Naive thymus-derived CD8-positive, alpha-beta T cell (primary cell): ENCODE measurements at regions not wholly inside any gene's neighbourhood (a gene's known extent, or its start where the extent isn't known, plus 50 kb on each side); places are given as distances from the start of the nearest gene placed in this dataset.

Experiments used
- ATAC-seq, 2 donors: fragments of 150-1000 bp; cut with Tn5 transposase in 1 of 2; sonication (Bioruptor Pico), chemical (Tn5 transposase) in 1 of 2; 1 replicate in 1 of 2; 2 replicates in 1 of 2; pipeline ENCODE4 v1.10.0; 2021; ENCODE audit warnings: mild to moderate bottlenecking in 2 of 2, moderate library complexity in 2 of 2
- POLR2A ChIA-PET: fragments of 350-600 bp; sonication (Branson Sonifier 250); formaldehyde crosslinking; loops from one replicate; lab custom pipeline; 2021; ENCODE audit warnings: antibody characterized with exemption; lab: Charles Lee
- DNase-seq, 10 donors: peaks; one replicate each; pipeline versions ENCODE4 v3.0.0 to v3.0.0-alpha.2; 2020 to 2022
- H3K27ac Mint-ChIP-seq, 10 donors: one replicate each; pipeline ENCODE4 v1.8.0; 2020 to 2022; ENCODE audit warnings: mild to moderate bottlenecking in 10 of 10, mixed read lengths in 10 of 10, moderate library complexity in 4 of 10, inconsistent platforms in 1 of 10
- H3K27me3 Mint-ChIP-seq, 5 donors: one replicate each; pipeline ENCODE4 v1.8.0; 2021 to 2022; ENCODE audit warnings: mixed read lengths in 5 of 5
- H3K36me3 Mint-ChIP-seq, 3 donors: one replicate each; pipeline ENCODE4 v1.8.0; 2020 to 2022; ENCODE audit warnings: mixed read lengths in 3 of 3, mild to moderate bottlenecking in 2 of 3, inconsistent platforms in 1 of 3
- H3K4me1 Mint-ChIP-seq, 4 donors: one replicate each; pipeline ENCODE4 v1.8.0; 2021 to 2022; ENCODE audit warnings: mixed read lengths in 4 of 4
- H3K4me3 Mint-ChIP-seq, 10 donors: one replicate each; pipeline ENCODE4 v1.8.0; 2020 to 2022; ENCODE audit warnings: mild to moderate bottlenecking in 10 of 10, mixed read lengths in 10 of 10, moderate library complexity in 6 of 10, inconsistent platforms in 1 of 10
- H3K9me3 Mint-ChIP-seq, 9 donors: one replicate each; pipeline ENCODE4 v1.8.0; 2020 to 2022; ENCODE audit warnings: mixed read lengths in 9 of 9, mild to moderate bottlenecking in 3 of 9, inconsistent platforms in 1 of 9, moderate library complexity in 1 of 9

GRCh38 chr14:83534995-83535394 is 1994.9 kb upstream of the FLRT2 start:
- no peak overlapping the region for H3K27ac Mint-ChIP-seq
- no peaks in the 10 kb centered on the region for H3K4me1 Mint-ChIP-seq
- no peak overlapping the region for H3K4me3 Mint-ChIP-seq
- H3K9me3 Mint-ChIP-seq: peaks cover 0 to 29% (median 12%) of the 10 kb centered on the region in 9 donors
- POLR2A ChIA-PET: no interaction called here
- peaks cover 0 to 7% (median 0%) of the 10 kb centered on the region in 3 donors for H3K36me3 Mint-ChIP-seq
- ATAC-seq (no peak), DNase-seq (no peak)
- no peaks in the 10 kb centered on the region for H3K27me3 Mint-ChIP-seq

DNA sequence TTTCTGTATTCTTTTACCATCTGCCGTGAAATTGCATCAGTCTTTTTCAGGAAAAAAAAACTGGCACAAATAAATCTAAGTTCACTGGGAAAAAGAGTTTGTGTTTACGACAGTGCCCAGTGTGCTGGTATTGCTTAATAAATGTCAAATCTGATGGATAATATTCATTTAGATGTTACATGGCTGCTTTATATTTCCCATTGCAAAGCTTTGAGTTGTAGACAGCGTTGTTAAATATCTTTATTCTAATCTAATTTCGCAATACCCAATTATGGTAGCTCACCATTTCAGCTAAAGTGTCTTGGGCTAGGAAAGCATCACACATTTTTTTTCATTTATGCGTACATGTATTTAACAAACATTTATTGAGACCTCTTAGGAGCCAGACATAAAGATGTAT is 1994.5 kb upstream of the FLRT2 start:
- POLR2A ChIA-PET: no interaction called here
- no peaks in the 10 kb centered on the region for H3K4me1 Mint-ChIP-seq
- H3K27ac Mint-ChIP-seq: no peak overlapping the region
- H3K27me3 Mint-ChIP-seq: no peaks in the 10 kb centered on the region
- peaks cover 0 to 33% (median 12%) of the 10 kb centered on the region in 9 donors for H3K9me3 Mint-ChIP-seq
- ATAC-seq (no peak), DNase-seq (no peak)
- H3K36me3 Mint-ChIP-seq: peaks cover 0 to 7% (median 0%) of the 10 kb centered on the region in 3 donors
- no peak overlapping the region for H3K4me3 Mint-ChIP-seq

DNA sequence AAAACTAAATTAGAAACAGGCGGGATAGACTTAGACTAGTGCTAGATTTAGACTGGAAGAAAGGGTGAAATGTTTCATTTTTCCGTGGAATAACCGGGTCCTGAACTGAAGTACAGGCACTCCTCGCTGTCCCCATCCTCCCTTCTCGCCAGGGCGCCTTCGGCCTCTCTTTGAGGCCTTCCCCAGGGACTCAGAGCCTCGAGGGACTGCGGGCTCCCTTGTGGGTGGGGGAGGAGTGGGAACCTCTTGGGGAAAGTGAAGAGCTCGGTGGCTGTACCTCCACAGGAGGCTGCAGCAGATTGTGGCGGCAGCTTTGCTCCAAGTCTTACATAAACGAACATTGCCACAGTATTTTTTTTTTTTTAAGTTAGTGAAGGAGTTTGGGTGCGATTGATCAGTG is 1988.8 kb upstream of the FLRT2 start:
- DNase-seq (no peak), ATAC-seq (no peak)
- Mint-ChIP-seq H3K9me3 (peaks cover 0 to 24% (median 10%) of the 10 kb centered on the region in 9 donors), H3K27ac (no peak overlapping the region), H3K36me3 (no peaks in the 10 kb centered on the region), H3K27me3 (no peaks in the 10 kb centered on the region), H3K4me3 (no peak overlapping the region), H3K4me1 (no peaks in the 10 kb centered on the region)
- POLR2A ChIA-PET: no interaction called here

GRCh38 chr14:83548061-83548839 is 1981.7 kb upstream of the FLRT2 start:
- Mint-ChIP-seq H3K4me3 (no peak overlapping the region), H3K27me3 (no peaks in the 10 kb centered on the region), H3K27ac (no peak overlapping the region), H3K4me1 (no peaks in the 10 kb centered on the region), H3K9me3 (peaks cover 0 to 26% (median 10%) of the 10 kb centered on the region in 9 donors), H3K36me3 (no peaks in the 10 kb centered on the region)
- POLR2A ChIA-PET: no interaction called here
- ATAC-seq: no peak
- DNase-seq: no peak

GRCh38 chr14:83556065-83556464 is 1973.9 kb upstream of the FLRT2 start:
- Mint-ChIP-seq H3K27ac (no peak overlapping the region), H3K36me3 (no peaks in the 10 kb centered on the region), H3K4me1 (no peaks in the 10 kb centered on the region), H3K9me3 (peaks cover 0 to 36% (median 10%) of the 10 kb centered on the region in 9 donors), H3K4me3 (no peak overlapping the region), H3K27me3 (no peaks in the 10 kb centered on the region)
- no peak for DNase-seq
- POLR2A ChIA-PET: no interaction called here
- ATAC-seq: no peak

- Mint-ChIP-seq H3K4me3 (no peak overlapping the region), H3K27me3 (no peaks in the 10 kb centered on the region), H3K9me3 (peaks cover 0 to 35% (median 10%) of the 10 kb centered on the region in 9 donors), H3K36me3 (no peaks in the 10 kb centered on the region), H3K4me1 (no peaks in the 10 kb centered on the region), H3K27ac (no peak overlapping the region)
- POLR2A ChIA-PET: no interaction called here
- DNase-seq (no peak), ATAC-seq (no peak)
Observed at GRCh38 chr14:83556746-83557453, 1973.0 kb upstream of the FLRT2 start.

DNA sequence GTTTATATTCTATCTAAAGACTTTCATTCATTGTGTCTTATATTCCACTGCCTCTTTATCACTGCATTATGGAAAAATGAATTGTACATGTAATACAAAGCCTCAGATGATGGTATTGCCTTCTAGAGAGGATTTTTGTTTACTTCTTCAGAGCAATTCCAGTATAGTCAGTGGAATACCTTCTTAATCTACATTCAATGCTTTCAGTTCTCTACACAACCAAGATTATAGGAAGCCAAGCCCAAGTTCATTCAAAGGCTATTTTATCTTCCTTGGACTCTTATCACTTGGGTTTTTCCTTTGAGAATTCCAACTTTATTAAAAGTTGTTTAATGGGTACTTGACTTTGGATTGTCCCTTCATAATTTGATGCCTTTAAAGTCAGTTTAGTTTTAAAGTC is 1971.0 kb upstream of the FLRT2 start:
- Mint-ChIP-seq H3K36me3 (no peaks in the 10 kb centered on the region), H3K9me3 (peaks cover 4 to 29% (median 10%) of the 10 kb centered on the region in 9 donors), H3K27ac (no peak overlapping the region), H3K27me3 (no peaks in the 10 kb centered on the region), H3K4me3 (no peak overlapping the region), H3K4me1 (no peaks in the 10 kb centered on the region)
- DNase-seq (no peak), ATAC-seq (no peak)
- POLR2A ChIA-PET: no interaction called here

GRCh38 chr14:83559721-83560120 is 1970.2 kb upstream of the FLRT2 start:
- H3K27me3 Mint-ChIP-seq: no peaks in the 10 kb centered on the region
- peaks cover 3 to 25% (median 12%) of the 10 kb centered on the region in 9 donors for H3K9me3 Mint-ChIP-seq
- H3K27ac Mint-ChIP-seq: no peak overlapping the region
- H3K4me1 Mint-ChIP-seq: no peaks in the 10 kb centered on the region
- POLR2A ChIA-PET: no interaction called here
- ATAC-seq (no peak), DNase-seq (no peak)
- H3K4me3 Mint-ChIP-seq: no peak overlapping the region
- H3K36me3 Mint-ChIP-seq: no peaks in the 10 kb centered on the region

- H3K4me1 Mint-ChIP-seq: no peaks in the 10 kb centered on the region
- POLR2A ChIA-PET: no interaction called here
Observed at GRCh38 chr14:83561261-83561660, 1968.7 kb upstream of the FLRT2 start.

DNA sequence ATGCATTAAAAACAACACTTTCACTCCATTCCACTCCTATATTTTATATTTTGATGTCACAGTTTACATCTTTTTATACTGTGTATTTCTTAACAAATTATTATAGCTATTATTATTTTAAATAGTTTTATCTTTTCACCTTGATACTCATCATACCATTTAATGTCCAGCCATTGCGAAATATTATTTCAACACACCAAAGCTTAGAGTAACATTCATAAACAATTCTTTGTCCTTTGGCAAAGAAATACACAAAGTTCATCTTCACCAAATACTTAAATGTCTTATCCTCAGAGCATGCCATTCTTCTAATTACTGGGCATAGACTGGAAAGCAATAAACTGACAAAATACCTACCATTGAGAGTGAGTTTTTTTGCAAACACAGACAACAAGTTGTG is 1963.4 kb upstream of the FLRT2 start:
- peaks cover 5 to 26% (median 11%) of the 10 kb centered on the region in 9 donors for H3K9me3 Mint-ChIP-seq
- POLR2A ChIA-PET: no interaction called here
- DNase-seq (no peak), ATAC-seq (no peak)
- no peak overlapping the region for H3K4me3 Mint-ChIP-seq
- no peaks in the 10 kb centered on the region for H3K4me1 Mint-ChIP-seq
- H3K27ac Mint-ChIP-seq: no peak overlapping the region
- H3K36me3 Mint-ChIP-seq: no peaks in the 10 kb centered on the region
- H3K27me3 Mint-ChIP-seq: no peaks in the 10 kb centered on the region

More at GRCh38 chr14:83561261-83561660, 1968.7 kb upstream of the FLRT2 start:
- no peak for ATAC-seq
- H3K4me3 Mint-ChIP-seq: no peak overlapping the region
- DNase-seq: no peak
- no peak overlapping the region for H3K27ac Mint-ChIP-seq
- H3K9me3 Mint-ChIP-seq: peaks cover 3 to 32% (median 13%) of the 10 kb centered on the region in 9 donors
- H3K36me3 Mint-ChIP-seq: no peaks in the 10 kb centered on the region
- no peaks in the 10 kb centered on the region for H3K27me3 Mint-ChIP-seq

DNA sequence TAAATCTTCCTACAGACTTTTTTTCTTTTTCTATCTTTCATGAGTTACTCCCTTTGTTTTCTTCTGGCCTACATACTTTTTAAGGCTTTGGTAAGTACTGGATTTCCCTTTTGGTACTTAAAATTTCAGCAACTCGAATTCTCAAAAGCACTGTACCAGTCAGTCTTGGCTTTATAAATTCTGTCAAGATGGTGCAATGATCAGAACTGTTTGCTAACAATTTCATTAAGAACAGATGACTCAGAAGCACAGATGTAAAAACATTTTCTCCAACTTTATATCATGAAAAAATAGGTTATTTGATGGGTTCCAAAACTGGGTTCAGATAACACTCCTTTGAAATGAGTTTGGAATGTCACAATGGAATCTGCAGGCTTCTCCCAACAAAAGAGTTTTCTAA is 1961.8 kb upstream of the FLRT2 start:
- no peaks in the 10 kb centered on the region for H3K27me3 Mint-ChIP-seq
- no peak overlapping the region for H3K4me3 Mint-ChIP-seq
- no peaks in the 10 kb centered on the region for H3K4me1 Mint-ChIP-seq
- no peaks in the 10 kb centered on the region for H3K36me3 Mint-ChIP-seq
- H3K27ac Mint-ChIP-seq: no peak overlapping the region
- ATAC-seq: no peak
- POLR2A ChIA-PET: no interaction called here
- no peak for DNase-seq
- peaks cover 5 to 26% (median 10%) of the 10 kb centered on the region in 9 donors for H3K9me3 Mint-ChIP-seq

DNA sequence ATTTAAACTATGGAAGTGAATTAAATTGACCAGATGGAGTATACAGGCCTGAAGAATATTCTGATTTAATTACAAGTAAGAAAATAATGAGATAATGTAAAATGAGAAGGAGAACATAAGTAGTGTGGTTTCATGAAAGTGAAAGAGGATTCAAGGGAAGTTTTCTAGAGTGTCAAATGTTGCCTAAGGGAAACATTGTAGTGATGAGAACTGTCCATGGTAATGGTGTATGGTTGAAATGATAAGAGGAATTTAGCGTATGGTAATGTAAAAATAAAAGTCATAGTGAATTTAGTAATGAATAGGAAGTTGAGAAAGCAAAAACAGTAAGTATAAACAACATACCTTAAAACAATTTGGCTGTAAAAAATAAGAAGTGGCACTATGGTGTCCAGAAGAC is 1954.6 kb upstream of the FLRT2 start:
- Mint-ChIP-seq H3K36me3 (no peaks in the 10 kb centered on the region), H3K27me3 (no peaks in the 10 kb centered on the region), H3K4me1 (no peaks in the 10 kb centered on the region), H3K27ac (no peak overlapping the region), H3K4me3 (no peak overlapping the region), H3K9me3 (peaks cover 2 to 32% (median 19%) of the 10 kb centered on the region in 9 donors)
- no peak for DNase-seq
- POLR2A ChIA-PET: no interaction called here
- no peak for ATAC-seq

- no peak for ATAC-seq
- no peak overlapping the region for H3K4me3 Mint-ChIP-seq
- DNase-seq: no peak
- H3K27me3 Mint-ChIP-seq: no peaks in the 10 kb centered on the region
- peaks cover 0 to 6% (median 0%) of the 10 kb centered on the region in 3 donors for H3K36me3 Mint-ChIP-seq
- POLR2A ChIA-PET: no interaction called here
- no peak overlapping the region for H3K27ac Mint-ChIP-seq
- no peaks in the 10 kb centered on the region for H3K4me1 Mint-ChIP-seq
- H3K9me3 Mint-ChIP-seq: peaks cover 0 to 25% (median 9%) of the 10 kb centered on the region in 9 donors
Observed at GRCh38 chr14:83583201-83583600, 1946.7 kb upstream of the FLRT2 start.
